Activated CD4-positive, alpha-beta T cell treated with anti-CD3 and anti-CD28 coated beads, Interleukin-2, amount 10 ng/mL, durations not matched to agents 7 days and 5 days (primary cell): ENCODE measurements at regions not wholly inside any gene's neighbourhood (a gene's known extent, or its start where the extent isn't known, plus 50 kb on each side); places are given as distances from the start of the nearest gene placed in this dataset.

Source experiments
- CTCF ChIA-PET: fragments of 350-600 bp; sonication (Branson Sonifier 250); formaldehyde crosslinking; loops from one replicate; lab custom pipeline; 2021; ENCODE audit warnings: antibody characterized with exemption; lab: Charles Lee
- POLR2A ChIA-PET: fragments of 350-600 bp; sonication (Branson Sonifier 250); formaldehyde crosslinking; loops from one replicate; lab custom pipeline; 2021; ENCODE audit warnings: antibody characterized with exemption; lab: Charles Lee
- DNase-seq: peaks from one replicate; pipeline ENCODE4 v3.0.0-alpha.2; 2020
- H3K27ac Mint-ChIP-seq: one replicate; pipeline ENCODE4 v1.8.0; 2021; ENCODE audit warnings: mild to moderate bottlenecking, moderate library complexity, mixed read lengths
- H3K27me3 Mint-ChIP-seq: one replicate; pipeline ENCODE4 v1.8.0; 2021; ENCODE audit warnings: mixed read lengths
- H3K36me3 Mint-ChIP-seq: one replicate; pipeline ENCODE4 v1.8.0; 2021; ENCODE audit warnings: low read depth, mixed read lengths
- H3K4me1 Mint-ChIP-seq: one replicate; pipeline ENCODE4 v1.8.0; 2021; ENCODE audit warnings: mixed read lengths
- H3K4me3 Mint-ChIP-seq: one replicate; pipeline ENCODE4 v1.8.0; 2021; ENCODE audit warnings: mild to moderate bottlenecking, moderate library complexity, mixed read lengths
- H3K9me3 Mint-ChIP-seq: one replicate; pipeline ENCODE4 v1.8.0; 2021; ENCODE audit warnings: mixed read lengths

- H3K27me3 Mint-ChIP-seq, result no peaks in the 10 kb centered on the region
Measured at GRCh38 chr4:162272215-162272614, 108.4 kb upstream of the FSTL5 start.

GRCh38 chr4:162268911-162269310, 105.1 kb upstream of the FSTL5 start:
- no peak overlapping the region for H3K27ac Mint-ChIP-seq

More at GRCh38 chr4:162272215-162272614, 108.4 kb upstream of the FSTL5 start:
- DNase-seq, result no peak
- no peak overlapping the region for H3K4me3 Mint-ChIP-seq
- CTCF ChIA-PET, result no interaction called here
- H3K4me1 Mint-ChIP-seq, result no peaks in the 10 kb centered on the region
- H3K36me3 Mint-ChIP-seq, result no peaks in the 10 kb centered on the region
- POLR2A ChIA-PET, result interaction anchor here (0.6 kb wide), 1 partner anchor 23 kb away, joined by 3 read pairs; no protein-coding TSS in a partner anchor
- no peaks in the 10 kb centered on the region for H3K9me3 Mint-ChIP-seq
- no peak overlapping the region for H3K27ac Mint-ChIP-seq

GRCh38 chr4:162265802-162266201, 102.0 kb upstream of the FSTL5 start:
- ChIA-PET CTCF (no interaction called here), POLR2A (no interaction called here)
- no peaks in the 10 kb centered on the region for H3K27me3 Mint-ChIP-seq

More at GRCh38 chr4:162268911-162269310, 105.1 kb upstream of the FSTL5 start:
- Mint-ChIP-seq H3K4me3 (no peak overlapping the region), H3K4me1 (no peaks in the 10 kb centered on the region), H3K27me3 (no peaks in the 10 kb centered on the region), H3K9me3 (peaks cover 5% of the 10 kb centered on the region), H3K36me3 (no peaks in the 10 kb centered on the region)
- CTCF ChIA-PET, result no interaction called here
- POLR2A ChIA-PET, result no interaction called here
- DNase-seq, result no peak

GRCh38 chr4:162245051-162245450, 81.3 kb upstream of the FSTL5 start:
- no peak overlapping the region for H3K27ac Mint-ChIP-seq
- H3K9me3 Mint-ChIP-seq, result no peaks in the 10 kb centered on the region
- H3K4me1 Mint-ChIP-seq, result no peaks in the 10 kb centered on the region
- ChIA-PET CTCF (no interaction called here), POLR2A (no interaction called here)
- no peaks in the 10 kb centered on the region for H3K36me3 Mint-ChIP-seq
- DNase-seq, result no peak
- no peaks in the 10 kb centered on the region for H3K27me3 Mint-ChIP-seq
- H3K4me3 Mint-ChIP-seq, result no peak overlapping the region

More at GRCh38 chr4:162265802-162266201, 102.0 kb upstream of the FSTL5 start:
- Mint-ChIP-seq H3K9me3 (peaks cover 14% of the 10 kb centered on the region), H3K4me1 (no peaks in the 10 kb centered on the region), H3K4me3 (no peak overlapping the region), H3K36me3 (no peaks in the 10 kb centered on the region), H3K27ac (no peak overlapping the region)
- no peak for DNase-seq

GRCh38 chr4:162241857-162242256, 78.1 kb upstream of the FSTL5 start:
- Mint-ChIP-seq H3K27me3 (no peaks in the 10 kb centered on the region), H3K4me1 (no peaks in the 10 kb centered on the region), H3K9me3 (no peaks in the 10 kb centered on the region), H3K4me3 (no peak overlapping the region), H3K27ac (no peak overlapping the region), H3K36me3 (no peaks in the 10 kb centered on the region)
- DNase-seq, result no peak
- ChIA-PET CTCF (no interaction called here), POLR2A (no interaction called here)

- Mint-ChIP-seq H3K27me3 (no peaks in the 10 kb centered on the region), H3K9me3 (peaks cover 3% of the 10 kb centered on the region), H3K4me3 (no peak overlapping the region), H3K36me3 (no peaks in the 10 kb centered on the region), H3K27ac (no peak overlapping the region), H3K4me1 (no peaks in the 10 kb centered on the region)
- no peak for DNase-seq
- ChIA-PET POLR2A (no interaction called here), CTCF (no interaction called here)
Measured at GRCh38 chr4:162239992-162240769, 76.4 kb upstream of the FSTL5 start.

GRCh38 chr4:162237676-162238075, 73.9 kb upstream of the FSTL5 start:
- Mint-ChIP-seq H3K4me1 (peaks cover 3% of the 10 kb centered on the region), H3K9me3 (peaks cover 6% of the 10 kb centered on the region), H3K4me3 (no peak overlapping the region), H3K27me3 (no peaks in the 10 kb centered on the region), H3K27ac (no peak overlapping the region), H3K36me3 (no peaks in the 10 kb centered on the region)
- no peak for DNase-seq
- CTCF ChIA-PET, result no interaction called here
- POLR2A ChIA-PET, result no interaction called here

- no peaks in the 10 kb centered on the region for H3K36me3 Mint-ChIP-seq
- CTCF ChIA-PET, result no interaction called here
- H3K27ac Mint-ChIP-seq, result no peak overlapping the region
- H3K27me3 Mint-ChIP-seq, result no peaks in the 10 kb centered on the region
- no peak overlapping the region for H3K4me3 Mint-ChIP-seq
- DNase-seq, result no peak
- peaks cover 6% of the 10 kb centered on the region for H3K9me3 Mint-ChIP-seq
- POLR2A ChIA-PET, result no interaction called here
- peaks cover 3% of the 10 kb centered on the region for H3K4me1 Mint-ChIP-seq
Measured at GRCh38 chr4:162234595-162234994, 70.8 kb upstream of the FSTL5 start.

- Mint-ChIP-seq H3K27ac (no peak overlapping the region), H3K9me3 (peaks cover 6% of the 10 kb centered on the region), H3K36me3 (no peaks in the 10 kb centered on the region), H3K27me3 (no peaks in the 10 kb centered on the region), H3K4me3 (no peak overlapping the region), H3K4me1 (peaks cover 3% of the 10 kb centered on the region)
- POLR2A ChIA-PET, result no interaction called here
- CTCF ChIA-PET, result no interaction called here
- no peak for DNase-seq
Measured at GRCh38 chr4:162232349-162232748, 68.5 kb upstream of the FSTL5 start.

- DNase-seq, result no peak
- Mint-ChIP-seq H3K9me3 (no peaks in the 10 kb centered on the region), H3K36me3 (no peaks in the 10 kb centered on the region), H3K27ac (no peak overlapping the region), H3K4me1 (no peaks in the 10 kb centered on the region), H3K27me3 (no peaks in the 10 kb centered on the region), H3K4me3 (no peak overlapping the region)
- ChIA-PET POLR2A (no interaction called here), CTCF (no interaction called here)
Measured at GRCh38 chr4:162229670-162230069, 65.9 kb upstream of the FSTL5 start.

- Mint-ChIP-seq H3K27me3 (no peaks in the 10 kb centered on the region), H3K27ac (no peak overlapping the region), H3K9me3 (no peaks in the 10 kb centered on the region), H3K36me3 (no peaks in the 10 kb centered on the region), H3K4me3 (no peak overlapping the region), H3K4me1 (no peaks in the 10 kb centered on the region)
- no peak for DNase-seq
- ChIA-PET POLR2A (no interaction called here), CTCF (no interaction called here)
Measured at GRCh38 chr4:162221148-162221547, 57.3 kb upstream of the FSTL5 start.
